Endodermal cell (in vitro differentiated cells): ENCODE measurements at regions not wholly inside any gene's neighbourhood (a gene's known extent, or its start where the extent isn't known, plus 50 kb on each side); places are given as distances from the start of the nearest gene placed in this dataset.

Experiments
- DNase-seq: peaks from one replicate; pipeline ENCODE4 v3.0.0-alpha.2; 2017
- H3K27ac ChIP-seq: 2 replicates; pipeline ENCODE4 v1.5.1; 2013; ENCODE audit warnings: mild to moderate bottlenecking, low read depth, low read length, moderate library complexity
- H3K27me3 ChIP-seq: 2 replicates; pipeline ENCODE4 v1.6.1; 2013; ENCODE audit warnings: mild to moderate bottlenecking, low read length, moderate library complexity; ENCODE audit not compliant: insufficient read depth, control insufficient read depth, poor library complexity, severe bottlenecking
- H3K36me3 ChIP-seq: 2 replicates; pipeline ENCODE4 v1.7.0; 2013; ENCODE audit warnings: mild to moderate bottlenecking, low read length, moderate library complexity; ENCODE audit not compliant: control insufficient read depth, insufficient read depth
- H3K4me1 ChIP-seq: one replicate; pipeline ENCODE4 v1.7.0; 2013; ENCODE audit warnings: low read length; ENCODE audit not compliant: control insufficient read depth, insufficient read depth
- H3K4me3 ChIP-seq: 2 replicates; pipeline ENCODE4 v1.5.1; 2013; ENCODE audit warnings: mild to moderate bottlenecking, low read length, moderate library complexity
- H3K9ac ChIP-seq: 2 replicates; pipeline ENCODE4 v1.6.1; 2013; ENCODE audit warnings: mild to moderate bottlenecking, low read length, moderate library complexity; ENCODE audit not compliant: poor library complexity, severe bottlenecking; ENCODE audit errors: extremely low read depth
- H3K9me3 ChIP-seq: 2 replicates; pipeline ENCODE4 v1.6.1; 2013; ENCODE audit warnings: mild to moderate bottlenecking, low read length, moderate library complexity; ENCODE audit not compliant: control insufficient read depth
- H3K27ac Mint-ChIP-seq: 2 replicates; pipeline ENCODE4 v1.8.0; 2020; ENCODE audit warnings: mixed read lengths
- H3K27me3 Mint-ChIP-seq: 2 replicates; pipeline ENCODE4 v1.8.0; 2021; ENCODE audit warnings: mild to moderate bottlenecking, mixed read lengths; ENCODE audit not compliant: insufficient read depth
- H3K36me3 Mint-ChIP-seq: 2 replicates; pipeline ENCODE4 v1.8.0; 2020; ENCODE audit warnings: low read depth, mixed read lengths
- H3K4me1 Mint-ChIP-seq: 2 replicates; pipeline ENCODE4 v1.8.0; 2020; ENCODE audit warnings: mixed read lengths
- H3K4me3 Mint-ChIP-seq: 2 replicates; pipeline ENCODE4 v1.8.0; 2020; ENCODE audit warnings: mild to moderate bottlenecking, moderate library complexity, mixed read lengths
- H3K9me3 Mint-ChIP-seq: 2 replicates; pipeline ENCODE4 v1.8.0; 2020; ENCODE audit warnings: mild to moderate bottlenecking, mixed read lengths
- CTCF ChIP-seq: fragments of 200-600 bp; sonication (generic); conservative IDR thresholded peaks from 2 replicates; pipeline ENCODE4 v1.5.0; 2021; ENCODE audit warnings: antibody characterized with exemption, mild to moderate bottlenecking
- WGBS, 2 experiments: methylation state at CpG; one replicate each; pipeline versions ENCODE4 v1.1.5 to v1.1.7; 2013; ENCODE audit warnings: missing lambda C conversion rate in 2 of 2, mixed read lengths in 1 of 2; ENCODE audit not compliant: insufficient coverage in 1 of 2, insufficient read length in 1 of 2; 5-methylcytosine and 5-hydroxymethylcytosine counted together

GRCh38 chr7:70942791-70943190, 189.2 kb upstream of the GALNT17 start:
- H3K4me3 Mint-ChIP-seq, result no peak overlapping the region
- no peak for TF ChIP-seq CTCF
- H3K27me3 Mint-ChIP-seq, result no peaks in the 10 kb centered on the region
- Histone ChIP-seq H3K36me3 (no peaks in the 10 kb centered on the region), H3K27ac (no peak overlapping the region), H3K9ac (no peak overlapping the region), H3K4me1 (no peaks in the 10 kb centered on the region), H3K4me3 (no peak overlapping the region), H3K9me3 (peaks cover 4% of the 10 kb centered on the region), H3K27me3 (no peaks in the 10 kb centered on the region)
- peaks cover 17% of the 10 kb centered on the region for H3K9me3 Mint-ChIP-seq
- H3K36me3 Mint-ChIP-seq, result peaks cover 2% of the 10 kb centered on the region
- WGBS, 2 experiments, result 87 to 95% methylated on average over 4 to 7 of the region's 7 CpGs
- H3K27ac Mint-ChIP-seq, result no peak overlapping the region
- no peak for DNase-seq
- H3K4me1 Mint-ChIP-seq, result peaks cover 4% of the 10 kb centered on the region

GRCh38 chr7:70944516-70944915, 187.4 kb upstream of the GALNT17 start:
- H3K4me3 Mint-ChIP-seq, result no peak overlapping the region
- H3K27me3 Mint-ChIP-seq, result no peaks in the 10 kb centered on the region
- H3K9me3 Mint-ChIP-seq, result peaks cover 29% of the 10 kb centered on the region
- DNase-seq, result no peak
- 87 to 90% methylated on average over 3 to 4 of the region's 4 CpGs for WGBS, 2 experiments
- Histone ChIP-seq H3K9ac (no peak overlapping the region), H3K4me3 (no peak overlapping the region), H3K9me3 (peaks cover 12% of the 10 kb centered on the region), H3K36me3 (no peaks in the 10 kb centered on the region), H3K27me3 (no peaks in the 10 kb centered on the region), H3K4me1 (no peaks in the 10 kb centered on the region), H3K27ac (no peak overlapping the region)
- no peak for TF ChIP-seq CTCF
- no peak overlapping the region for H3K27ac Mint-ChIP-seq
- peaks cover 4% of the 10 kb centered on the region for H3K4me1 Mint-ChIP-seq
- H3K36me3 Mint-ChIP-seq, result peaks cover 9% of the 10 kb centered on the region

GRCh38 chr7:70947181-70947580, 184.8 kb upstream of the GALNT17 start:
- H3K36me3 Mint-ChIP-seq, result peaks cover 9% of the 10 kb centered on the region
- H3K9me3 ChIP-seq, result peaks cover 23% of the 10 kb centered on the region
- H3K27me3 Mint-ChIP-seq, result no peaks in the 10 kb centered on the region
- H3K4me3 ChIP-seq, result no peak overlapping the region
- peaks cover 11% of the 10 kb centered on the region for H3K4me1 Mint-ChIP-seq
- peaks cover 29% of the 10 kb centered on the region for H3K9me3 Mint-ChIP-seq
- no peak overlapping the region for H3K27ac Mint-ChIP-seq
- peak; percentile 18 for DNase-seq
- TF ChIP-seq CTCF, result no peak
- H3K4me1 ChIP-seq, result peaks cover 4% of the 10 kb centered on the region
- no peak overlapping the region for H3K4me3 Mint-ChIP-seq
- no peaks in the 10 kb centered on the region for H3K36me3 ChIP-seq
- WGBS, 2 experiments, result 89 to 100% methylated on average over 2 of the region's 2 CpGs
- no peak overlapping the region for H3K27ac ChIP-seq
- no peaks in the 10 kb centered on the region for H3K27me3 ChIP-seq
- no peak overlapping the region for H3K9ac ChIP-seq
